GM15510 (cell line): ENCODE measurements at regions not wholly inside any gene's neighbourhood (a gene's known extent, or its start where the extent isn't known, plus 50 kb on each side); places are given as distances from the start of the nearest gene placed in this dataset.

Experiments
- POLR2A ChIP-seq: IDR thresholded peaks from 3 replicates; pipeline ENCODE4 v1.6.1; 2011; ENCODE audit warnings: borderline replicate concordance; ENCODE audit not compliant: insufficient read length; ENCODE audit errors: extremely low read depth

DNA sequence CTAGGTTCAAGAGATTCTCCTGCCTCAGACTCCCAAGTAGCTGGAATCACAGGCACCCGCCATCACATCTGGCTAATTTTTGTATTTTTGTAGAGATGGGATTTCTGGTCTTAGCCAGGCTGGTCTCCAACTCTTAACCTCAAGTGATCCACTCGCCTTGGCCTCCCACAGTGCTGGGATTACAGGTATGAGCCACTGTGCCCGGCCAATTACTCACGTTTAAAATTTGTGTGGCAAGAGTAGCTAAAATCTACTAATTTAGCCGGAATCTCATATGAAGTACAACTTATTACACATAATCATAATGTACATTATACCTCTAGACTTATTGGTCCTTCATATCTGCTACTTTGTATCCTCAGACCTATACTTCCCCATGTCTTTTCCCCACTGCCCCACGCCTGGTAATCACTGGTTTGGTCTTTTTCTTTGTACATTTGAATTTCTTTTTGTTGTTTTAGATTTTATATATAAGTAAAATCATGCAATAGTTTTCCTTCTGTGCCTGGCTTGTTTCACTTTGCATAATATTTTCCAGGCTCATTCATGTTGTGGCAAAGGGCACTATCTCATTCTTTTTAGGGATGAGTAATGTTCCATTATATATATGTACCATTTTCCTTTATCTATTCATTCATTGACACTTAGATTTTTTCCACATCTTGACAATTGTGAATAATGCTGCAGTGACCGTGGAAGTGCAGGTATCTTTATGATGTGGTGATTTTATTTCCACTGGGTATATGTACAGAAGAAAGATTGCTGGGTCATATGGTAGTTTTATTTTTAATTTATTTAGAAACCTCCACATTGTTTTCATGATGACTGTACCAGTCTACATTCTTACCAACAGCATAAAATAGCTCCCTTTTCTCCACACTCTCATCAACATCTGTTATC is 605.0 kb upstream of the CBLB start:
- TF ChIP-seq POLR2A = no peak

GRCh38 chr3:106482451-106482850 is 613.6 kb upstream of the CBLB start:
- TF ChIP-seq POLR2A = no peak

- TF ChIP-seq POLR2A = no peak
Measured at GRCh38 chr3:106485217-106485616, 616.4 kb upstream of the CBLB start.

DNA sequence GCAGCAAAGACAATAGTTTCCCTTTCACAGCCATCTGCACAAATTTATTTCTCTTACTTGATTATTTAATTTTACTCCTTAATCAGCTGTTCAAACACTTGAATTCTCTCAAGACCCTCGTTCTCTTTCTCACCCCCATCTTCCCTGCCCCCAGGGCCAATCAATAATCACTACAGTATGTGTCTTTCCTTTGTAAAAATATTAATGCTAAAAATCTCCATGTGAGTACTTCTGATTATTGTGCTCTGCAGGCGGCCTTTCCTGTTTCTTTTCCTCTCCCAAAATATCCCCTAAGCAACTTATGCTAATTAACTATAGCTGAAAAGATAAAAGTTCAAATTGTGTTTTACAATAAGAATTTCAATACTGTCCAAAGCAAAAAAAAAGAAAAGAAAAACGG is 617.0 kb upstream of the CBLB start:
- no peak for TF ChIP-seq POLR2A

DNA sequence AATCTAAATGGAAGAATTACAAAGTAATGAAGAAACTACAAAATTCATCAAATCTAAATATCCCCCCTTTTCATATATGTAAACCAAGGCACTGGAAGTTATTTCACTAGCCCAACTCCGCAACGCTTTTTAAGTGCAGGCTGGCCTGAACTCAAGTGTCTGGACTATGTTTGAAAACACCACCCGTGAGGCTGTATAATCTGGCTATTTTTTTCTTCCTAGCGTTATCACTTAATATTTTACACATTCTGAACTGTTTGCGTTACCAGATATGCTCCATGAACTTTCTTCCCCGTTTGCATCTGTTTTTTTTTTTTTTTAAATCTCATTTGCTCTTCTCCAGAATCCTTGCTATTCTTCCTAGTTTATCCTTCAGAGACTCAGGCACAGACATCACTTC is 619.5 kb upstream of the CBLB start:
- TF ChIP-seq POLR2A = no peak

GRCh38 chr3:106491796-106492195 is 623.0 kb upstream of the CBLB start:
- TF ChIP-seq POLR2A = no peak

DNA sequence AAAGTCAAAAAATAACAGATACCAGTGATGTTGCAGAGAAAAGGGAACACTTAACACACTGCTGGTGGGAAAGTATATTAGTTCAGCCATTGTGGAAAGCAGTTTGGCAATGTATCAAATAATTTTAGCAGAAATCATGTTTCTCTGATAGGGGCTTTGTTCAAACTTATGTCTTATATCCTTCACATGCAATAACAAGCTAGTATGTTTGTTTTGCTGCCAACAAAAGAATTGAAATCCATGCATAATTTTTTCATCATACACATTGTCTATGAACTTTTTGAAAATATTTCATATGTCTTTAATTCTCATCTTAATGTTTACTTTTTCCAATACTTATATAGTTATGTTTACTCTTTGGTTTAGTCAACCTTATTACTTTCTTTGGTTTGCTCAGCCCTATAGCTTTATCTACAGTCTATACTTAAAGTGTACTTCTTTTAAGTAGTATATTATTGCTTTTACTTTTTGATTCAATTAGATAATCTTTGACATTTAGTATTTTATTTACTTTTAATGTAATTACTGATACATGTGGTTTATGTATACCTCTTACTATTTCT is 639.6 kb upstream of the CBLB start:
- TF ChIP-seq POLR2A = no peak

DNA sequence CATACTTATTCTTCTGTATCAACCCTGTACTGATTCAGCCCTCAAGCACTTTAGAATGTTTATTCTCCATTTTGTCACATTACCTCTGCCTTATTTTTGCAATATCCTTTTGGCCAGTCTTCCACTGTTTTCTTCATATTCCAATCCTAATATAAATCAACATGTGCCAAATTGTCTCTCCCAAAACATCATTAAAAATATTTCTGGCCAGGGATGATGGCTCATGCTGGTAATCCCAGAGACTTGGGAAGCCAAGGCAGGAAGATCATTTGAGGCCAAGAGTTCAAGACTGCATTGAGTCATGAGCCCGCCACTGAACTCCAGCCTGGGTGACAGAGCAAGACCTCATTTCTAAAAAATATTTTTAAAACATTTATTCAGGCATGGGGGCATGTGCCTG is 641.4 kb upstream of the CBLB start:
- no peak for TF ChIP-seq POLR2A

GRCh38 chr3:106512846-106513245 is 644.0 kb upstream of the CBLB start:
- no peak for TF ChIP-seq POLR2A

GRCh38 chr3:106514431-106514830 is 645.6 kb upstream of the CBLB start:
- TF ChIP-seq POLR2A = no peak

- no peak for TF ChIP-seq POLR2A
Measured at GRCh38 chr3:106518516-106518915, 649.7 kb upstream of the CBLB start.

DNA sequence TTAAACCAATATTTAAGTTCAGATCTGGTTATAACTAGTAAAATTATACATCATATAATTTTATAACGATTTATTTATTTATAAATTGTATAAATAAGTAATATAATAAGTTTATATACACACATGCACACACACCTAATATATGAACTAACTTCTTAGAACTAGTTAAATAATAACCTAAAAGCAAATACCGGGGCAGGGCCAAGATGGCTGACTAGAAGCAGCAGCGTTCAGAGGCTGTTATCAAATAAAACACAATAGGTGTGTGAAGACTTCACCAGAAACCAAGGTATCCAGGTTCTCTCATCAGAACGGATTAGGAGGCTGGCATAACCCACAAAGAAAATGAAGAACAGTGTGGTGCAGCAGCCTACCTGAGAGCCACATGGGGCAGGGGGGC is 653.6 kb upstream of the CBLB start:
- no peak for TF ChIP-seq POLR2A

DNA sequence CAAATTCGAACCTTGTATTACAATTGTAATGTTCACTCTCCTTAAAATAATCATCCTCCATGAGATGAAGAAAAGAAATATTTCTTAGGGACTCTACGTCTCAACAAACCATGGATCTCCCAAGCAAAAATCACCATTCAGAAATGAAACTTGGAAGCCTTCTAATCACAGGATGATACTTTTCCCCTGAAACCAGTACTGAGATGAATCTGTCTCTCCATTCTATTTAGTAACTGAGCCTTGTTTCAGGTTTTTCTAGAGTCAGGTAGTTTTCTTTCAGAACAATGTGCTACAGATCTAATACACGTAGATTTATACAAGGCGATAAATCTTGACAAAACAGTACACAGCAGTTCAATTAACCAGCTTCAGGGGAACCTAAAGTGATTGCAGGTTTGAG is 660.1 kb upstream of the CBLB start:
- no peak for TF ChIP-seq POLR2A

- TF ChIP-seq POLR2A = no peak
Measured at GRCh38 chr3:106529738-106530137, 660.9 kb upstream of the CBLB start.

- no peak for TF ChIP-seq POLR2A
Measured at GRCh38 chr3:106530367-106530766, 661.6 kb upstream of the CBLB start.

DNA sequence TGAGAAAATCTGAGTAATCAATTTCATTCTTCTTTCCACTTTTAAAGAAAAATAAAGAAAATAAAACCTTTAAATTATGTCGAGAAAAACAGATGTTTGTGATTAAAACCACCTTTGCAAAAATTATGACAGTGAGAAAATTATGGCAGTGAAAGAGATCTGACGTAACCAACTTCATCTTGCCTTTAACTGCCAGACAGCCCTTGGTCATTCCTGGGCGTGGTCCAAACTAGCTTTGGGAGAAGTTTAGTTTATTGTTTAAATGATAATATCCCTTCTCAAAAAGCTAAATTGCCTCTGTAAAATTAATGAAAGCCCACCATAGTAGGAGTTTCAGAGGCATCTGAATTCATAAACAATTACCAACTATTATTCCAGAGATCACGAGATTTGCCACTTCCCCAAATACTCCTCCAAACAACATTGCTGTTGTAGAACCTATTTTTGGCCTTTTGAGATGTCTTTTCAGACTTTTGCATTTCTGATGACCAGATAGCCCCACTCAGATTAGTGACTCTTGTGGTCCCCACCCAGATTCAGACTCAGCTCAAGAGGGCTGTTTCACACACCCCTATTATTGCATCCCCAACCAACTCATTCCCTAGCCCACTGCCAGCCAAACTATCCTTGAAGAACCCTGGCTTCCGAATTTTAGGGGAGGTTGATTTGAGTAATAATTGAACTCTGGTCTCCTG is 664.4 kb upstream of the CBLB start:
- TF ChIP-seq POLR2A = no peak

GRCh38 chr3:106533788-106534160 is 665.0 kb upstream of the CBLB start:
- TF ChIP-seq POLR2A = no peak

DNA sequence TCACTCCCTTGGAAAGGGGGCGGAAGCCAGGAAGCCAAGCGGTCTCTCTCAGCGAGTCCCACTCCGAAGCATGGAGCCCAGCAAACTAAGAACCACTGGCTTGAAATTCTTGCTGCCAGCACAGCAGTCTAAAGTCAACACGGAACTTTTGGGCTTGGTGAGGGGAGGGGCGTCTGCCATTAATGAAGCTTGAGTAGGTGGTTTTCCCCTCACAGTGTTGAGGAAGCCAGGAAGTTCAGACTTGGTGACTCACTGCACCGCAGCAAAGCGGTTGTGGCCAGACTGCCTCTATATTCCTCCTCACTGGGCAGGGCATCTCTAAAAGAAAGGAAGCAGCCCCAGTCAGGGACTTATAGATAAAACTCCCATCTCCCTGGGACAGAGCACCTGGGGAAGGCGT is 665.4 kb upstream of the CBLB start:
- no peak for TF ChIP-seq POLR2A
